Uterus (tissue), 3 donors: ENCODE measurements at regions not wholly inside any gene's neighbourhood (a gene's known extent, or its start where the extent isn't known, plus 50 kb on each side); places are given as distances from the start of the nearest gene placed in this dataset.

Experiments
- DNase-seq, 2 donors: peaks; one replicate each; pipeline ENCODE4 v3.0.0-alpha.2; 2019 to 2020
- H3K27ac ChIP-seq, 2 donors: fragments of 200-600 bp; sonication (generic); 1 replicate in 1 of 2; 2 replicates in 1 of 2; pipeline ENCODE4 v1.5.1; 2016 to 2018
- H3K27me3 ChIP-seq, 2 donors: fragments of 200-600 bp; sonication (generic); one replicate each; pipeline ENCODE4 v1.5.1; 2018 to 2019; ENCODE audit warnings: control low read depth in 1 of 2
- H3K36me3 ChIP-seq, 2 donors: fragments of 200-600 bp; sonication (generic); one replicate each; pipeline ENCODE4 v1.5.1; 2019; ENCODE audit warnings: control low read depth in 1 of 2
- H3K4me1 ChIP-seq, 2 donors: fragments of 200-600 bp; sonication (generic); one replicate each; pipeline ENCODE4 v1.5.1; 2018 to 2019; ENCODE audit warnings: control low read depth in 1 of 2
- H3K4me3 ChIP-seq, 2 donors: fragments of 200-600 bp; sonication (generic); 1 replicate in 1 of 2; 2 replicates in 1 of 2; pipeline ENCODE4 v1.5.1; 2018 to 2019; ENCODE audit warnings: mild to moderate bottlenecking in 1 of 2
- H3K9me3 ChIP-seq, 2 donors: fragments of 200-600 bp; sonication (generic); one replicate each; pipeline ENCODE4 v1.5.1; 2019; ENCODE audit warnings: control low read depth in 1 of 2
- CTCF ChIP-seq, 4 experiments: fragments of 200-600 bp in 2 of 4; fragments of 450-650 bp in 2 of 4; sonication (generic) in 2 of 4; IDR thresholded peaks; one replicate each; pipeline ENCODE4 v1.5.1; 2016 to 2019; ENCODE audit warnings: antibody characterized with exemption in 4 of 4, mild to moderate bottlenecking in 2 of 4, moderate library complexity in 1 of 4
- POLR2A ChIP-seq, 2 donors: fragments of 450-650 bp; IDR thresholded peaks; one replicate each; pipeline ENCODE4 v1.6.1; 2016; ENCODE audit warnings: antibody characterized with exemption in 2 of 2, mild to moderate bottlenecking in 1 of 2, moderate library complexity in 1 of 2
- intact Hi-C: fragments of 100-400 bp; cut with DNase I; formaldehyde crosslinking; loops from one replicate; pipeline ENCODE4 v1.15.1; 2023; ENCODE audit warnings: low total_unique reads
- donor health status: DM: yes; HTN: yes; CAD: no.

- H3K4me1 ChIP-seq = no peaks in the 10 kb centered on the region
- H3K36me3 ChIP-seq = no peaks in the 10 kb centered on the region
- H3K9me3 ChIP-seq = no peaks in the 10 kb centered on the region
- no peak overlapping the region for H3K4me3 ChIP-seq
- intact Hi-C loops = no loop called here
- TF ChIP-seq POLR2A (IDR thresholded peaks at IDR 0.05) (no peak), CTCF (IDR thresholded peaks at IDR 0.05) (no peak)
- DNase-seq = no peak
- H3K27ac ChIP-seq = no peak overlapping the region
- H3K27me3 ChIP-seq = no peaks in the 10 kb centered on the region
Measured at GRCh38 chr14:84236290-84236689, 1293.7 kb upstream of the FLRT2 start.

- no peak for DNase-seq
- Histone ChIP-seq H3K4me1 (no peaks in the 10 kb centered on the region), H3K4me3 (no peak overlapping the region), H3K27ac (no peak overlapping the region), H3K36me3 (no peaks in the 10 kb centered on the region), H3K9me3 (no peaks in the 10 kb centered on the region), H3K27me3 (no peaks in the 10 kb centered on the region)
- TF ChIP-seq CTCF (IDR thresholded peaks at IDR 0.05) (no peak), POLR2A (IDR thresholded peaks at IDR 0.05) (no peak)
- intact Hi-C loops = no loop called here
Measured at GRCh38 chr14:84237881-84238280, 1292.1 kb upstream of the FLRT2 start.

GRCh38 chr14:84247693-84248092 is 1282.3 kb upstream of the FLRT2 start:
- Histone ChIP-seq H3K4me3 (no peak overlapping the region), H3K4me1 (no peaks in the 10 kb centered on the region), H3K36me3 (no peaks in the 10 kb centered on the region), H3K27ac (no peak overlapping the region), H3K9me3 (no peaks in the 10 kb centered on the region), H3K27me3 (no peaks in the 10 kb centered on the region)
- intact Hi-C loops = no loop called here
- DNase-seq = no peak
- TF ChIP-seq CTCF (IDR thresholded peaks at IDR 0.05) (no peak), POLR2A (IDR thresholded peaks at IDR 0.05) (no peak)

- TF ChIP-seq POLR2A (IDR thresholded peaks at IDR 0.05) (no peak), CTCF (IDR thresholded peaks at IDR 0.05) (no peak)
- H3K4me1 ChIP-seq = no peaks in the 10 kb centered on the region
- no peak overlapping the region for H3K27ac ChIP-seq
- DNase-seq = no peak
- H3K4me3 ChIP-seq = no peak overlapping the region
- intact Hi-C loops = no loop called here
- H3K36me3 ChIP-seq = no peaks in the 10 kb centered on the region
- H3K9me3 ChIP-seq = no peaks in the 10 kb centered on the region
- no peaks in the 10 kb centered on the region for H3K27me3 ChIP-seq
Measured at GRCh38 chr14:84250893-84251292, 1279.1 kb upstream of the FLRT2 start.

DNA sequence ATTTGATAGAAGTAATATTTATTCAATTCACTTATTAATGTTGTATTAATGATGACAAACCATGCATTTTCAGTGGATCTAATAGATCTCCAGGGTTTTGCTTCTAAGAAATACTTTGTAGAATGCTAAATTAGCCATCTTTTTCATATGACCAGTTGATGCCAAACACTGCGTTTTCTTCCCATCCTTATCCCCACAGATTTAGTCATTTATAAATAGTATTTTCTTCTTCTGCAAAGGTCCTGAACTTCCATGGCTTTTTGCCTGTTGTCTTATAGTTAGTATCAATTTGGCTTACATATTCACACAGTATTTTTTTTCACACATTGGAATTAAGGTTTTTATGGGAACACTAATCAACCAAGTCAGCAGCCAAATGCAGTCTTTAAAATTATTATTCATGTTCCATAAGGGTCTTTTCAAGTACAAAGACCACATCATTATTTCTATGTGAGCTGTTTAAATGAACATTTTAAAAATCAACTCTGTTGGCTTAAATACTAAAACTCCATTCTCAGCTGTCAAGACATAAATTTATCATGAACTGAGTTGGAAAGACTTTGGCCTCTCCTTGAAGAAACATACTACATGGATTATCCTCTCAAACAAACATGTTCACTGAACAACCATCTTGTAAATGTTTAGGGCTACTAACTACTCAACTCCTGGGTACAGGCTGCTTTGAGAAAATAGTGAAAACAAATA is 1278.4 kb upstream of the FLRT2 start:
- Histone ChIP-seq H3K27me3 (no peaks in the 10 kb centered on the region), H3K4me3 (no peak overlapping the region), H3K9me3 (no peaks in the 10 kb centered on the region), H3K27ac (no peak overlapping the region), H3K4me1 (no peaks in the 10 kb centered on the region), H3K36me3 (no peaks in the 10 kb centered on the region)
- TF ChIP-seq CTCF (IDR thresholded peaks at IDR 0.05) = no peak
- no peak for TF ChIP-seq POLR2A (IDR thresholded peaks at IDR 0.05)
- DNase-seq = no peak
- intact Hi-C loops = no loop called here
